ENCODE measurements at regions not wholly inside any gene's neighbourhood (a gene's known extent, or its start where the extent isn't known, plus 50 kb on each side); places are given as distances from the start of the nearest gene placed in this dataset.

DNA sequence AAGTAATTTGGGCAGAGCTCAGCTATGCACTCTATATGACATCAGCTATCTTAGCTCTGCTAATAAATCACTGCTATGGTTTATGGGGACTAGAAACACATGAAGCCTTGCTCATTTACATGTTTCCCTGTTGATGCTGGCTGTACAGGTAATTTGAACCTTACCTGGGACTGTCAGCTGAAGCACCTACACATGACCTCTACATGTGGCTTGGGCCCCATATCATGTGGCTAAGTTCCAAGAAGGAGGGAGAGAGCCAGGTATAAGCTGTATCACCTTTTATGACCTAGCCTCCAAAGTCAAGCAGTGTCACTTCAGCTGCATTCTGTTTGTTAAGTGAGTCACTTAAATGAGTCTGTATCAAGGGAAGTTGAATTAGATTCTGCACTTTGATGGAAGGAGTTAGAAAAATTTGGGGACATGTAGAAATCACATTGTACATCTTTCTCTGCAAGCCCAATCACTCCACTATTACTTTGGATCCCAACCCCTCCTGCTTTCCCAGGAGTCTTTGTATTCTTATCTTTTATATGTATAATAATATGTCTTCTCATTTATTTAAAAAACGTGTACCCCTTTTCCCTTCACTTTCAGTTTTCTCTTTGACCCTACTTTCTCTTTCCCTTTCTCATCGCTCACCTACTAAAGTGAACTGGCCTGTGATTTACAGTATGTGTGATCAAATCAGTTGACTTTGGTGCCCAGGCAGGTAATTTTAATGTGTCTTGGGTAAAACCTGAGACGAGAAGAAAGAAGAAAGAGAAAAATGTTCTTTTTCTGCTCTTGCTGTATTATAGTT is 53.4 kb upstream of the PRKACB start:
- no peak overlapping the region for H3K27ac ChIP-seq (ENCODE audit: low read length)
- H3K36me3 ChIP-seq (ENCODE audit: control insufficient read depth, insufficient read depth, low read length): no peaks in the 10 kb centered on the region
- no CpG with 5 or more reads among the region's 3 CpGs for WGBS (ENCODE audit: insufficient coverage)
- H3K27me3 ChIP-seq (ENCODE audit: control insufficient read depth, insufficient read depth, low read length): no peaks in the 10 kb centered on the region
- DNase-seq: no peak
- no peaks in the 10 kb centered on the region for H3K9me3 ChIP-seq (replicated peaks; ENCODE audit: control insufficient read depth, low read depth, low read length)
- H3K4me3 ChIP-seq (ENCODE audit: low read length): no peak overlapping the region
- H3K4me1 ChIP-seq (ENCODE audit: control insufficient read depth, insufficient read depth, low read length): no peaks in the 10 kb centered on the region

DNA sequence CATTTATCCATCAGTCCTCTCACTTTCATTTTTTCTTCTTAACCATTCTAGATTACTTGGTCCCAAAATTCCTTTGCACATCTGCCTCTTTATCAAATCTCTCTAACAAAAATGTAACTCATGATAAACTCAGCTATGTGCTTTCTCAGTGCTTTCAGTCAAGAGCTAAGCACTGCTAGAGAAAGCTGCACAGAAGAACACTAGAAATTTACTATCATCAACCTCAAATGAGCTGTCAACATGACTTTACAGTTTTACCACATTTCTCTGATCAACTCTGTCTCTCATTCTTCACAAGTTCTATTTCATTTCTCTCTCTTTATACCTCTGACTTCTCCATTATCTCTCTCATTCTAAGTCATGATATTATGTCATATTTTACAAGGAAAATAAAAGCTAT is 54.2 kb upstream of the PRKACB start:
- Histone ChIP-seq H3K27ac (ENCODE audit: low read length) (no peak overlapping the region), H3K4me1 (ENCODE audit: control insufficient read depth, insufficient read depth, low read length) (no peaks in the 10 kb centered on the region), H3K27me3 (ENCODE audit: control insufficient read depth, insufficient read depth, low read length) (no peaks in the 10 kb centered on the region), H3K36me3 (ENCODE audit: control insufficient read depth, insufficient read depth, low read length) (no peaks in the 10 kb centered on the region), H3K9me3 (replicated peaks; ENCODE audit: control insufficient read depth, low read depth, low read length) (no peaks in the 10 kb centered on the region), H3K4me3 (ENCODE audit: low read length) (no peak overlapping the region)
- DNase-seq: no peak

DNA sequence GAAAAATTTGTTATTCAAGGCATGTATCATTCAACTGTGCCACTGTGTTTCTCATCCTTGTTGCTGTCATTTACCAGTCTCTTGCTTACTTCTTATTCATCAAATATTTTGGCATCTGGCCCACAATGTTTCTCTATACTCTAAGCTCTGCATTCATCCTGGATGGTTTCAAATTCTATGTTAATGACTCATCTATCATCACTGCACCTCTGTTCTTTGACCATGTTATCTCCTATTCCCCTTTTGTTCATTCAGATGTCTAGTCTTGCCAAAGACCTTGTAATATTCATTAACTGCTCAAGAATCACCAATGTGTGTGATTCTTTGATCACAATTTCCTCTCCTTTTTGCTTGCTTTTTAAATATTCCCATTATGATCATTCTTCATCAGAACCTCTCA is 54.6 kb upstream of the PRKACB start:
- no peaks in the 10 kb centered on the region for H3K9me3 ChIP-seq (replicated peaks; ENCODE audit: control insufficient read depth, low read depth, low read length)
- DNase-seq: no peak
- H3K4me3 ChIP-seq (ENCODE audit: low read length): no peak overlapping the region
- no peaks in the 10 kb centered on the region for H3K36me3 ChIP-seq (ENCODE audit: control insufficient read depth, insufficient read depth, low read length)
- no peaks in the 10 kb centered on the region for H3K4me1 ChIP-seq (ENCODE audit: control insufficient read depth, insufficient read depth, low read length)
- no peaks in the 10 kb centered on the region for H3K27me3 ChIP-seq (ENCODE audit: control insufficient read depth, insufficient read depth, low read length)
- H3K27ac ChIP-seq (ENCODE audit: low read length): no peak overlapping the region

- Histone ChIP-seq H3K4me3 (ENCODE audit: low read length) (no peak overlapping the region), H3K9me3 (replicated peaks; ENCODE audit: control insufficient read depth, low read depth, low read length) (no peaks in the 10 kb centered on the region), H3K27ac (ENCODE audit: low read length) (no peak overlapping the region), H3K4me1 (ENCODE audit: control insufficient read depth, insufficient read depth, low read length) (no peaks in the 10 kb centered on the region), H3K36me3 (ENCODE audit: control insufficient read depth, insufficient read depth, low read length) (no peaks in the 10 kb centered on the region), H3K27me3 (ENCODE audit: control insufficient read depth, insufficient read depth, low read length) (no peaks in the 10 kb centered on the region)
- DNase-seq: no peak
- no CpG with 5 or more reads among the region's 3 CpGs for WGBS (ENCODE audit: insufficient coverage)
These were observed 57.5 kb upstream of the PRKACB start for GRCh38 chr1:84086616-84087015.

GRCh38 chr1:84086189-84086588 is 57.9 kb upstream of the PRKACB start:
- DNase-seq: no peak
- no peaks in the 10 kb centered on the region for H3K36me3 ChIP-seq (ENCODE audit: control insufficient read depth, insufficient read depth, low read length)
- no peaks in the 10 kb centered on the region for H3K27me3 ChIP-seq (ENCODE audit: control insufficient read depth, insufficient read depth, low read length)
- H3K4me1 ChIP-seq (ENCODE audit: control insufficient read depth, insufficient read depth, low read length): no peaks in the 10 kb centered on the region
- H3K27ac ChIP-seq (ENCODE audit: low read length): no peak overlapping the region
- 80% methylated on average over 3 of the region's 5 CpGs for WGBS (ENCODE audit: insufficient coverage)
- no peak overlapping the region for H3K4me3 ChIP-seq (ENCODE audit: low read length)
- H3K9me3 ChIP-seq (replicated peaks; ENCODE audit: control insufficient read depth, low read depth, low read length): no peaks in the 10 kb centered on the region

DNA sequence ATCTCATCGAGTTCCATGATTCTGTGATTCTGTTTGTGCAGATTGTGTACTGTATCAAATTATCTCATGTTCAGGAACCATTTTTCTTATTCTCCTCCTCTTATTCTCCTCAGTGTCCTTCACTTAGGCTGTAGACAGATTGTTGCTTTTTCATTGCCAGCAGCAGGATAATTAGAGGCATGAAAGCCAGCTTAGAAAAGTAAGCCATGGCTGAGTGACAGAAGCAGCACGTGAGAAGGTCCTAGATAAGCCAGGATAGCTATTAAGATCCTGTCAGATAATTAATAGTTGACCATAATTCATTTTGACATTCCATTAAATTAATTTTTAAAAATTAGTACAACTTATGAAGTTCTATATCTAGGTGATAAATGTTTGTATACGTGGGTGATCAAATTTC is 60.8 kb upstream of the PRKACB start:
- DNase-seq: peak; percentile 14
- WGBS (ENCODE audit: insufficient coverage): no CpG with 5 or more reads among the region's 3 CpGs
- H3K27me3 ChIP-seq (ENCODE audit: control insufficient read depth, insufficient read depth, low read length): no peaks in the 10 kb centered on the region
- H3K4me3 ChIP-seq (ENCODE audit: low read length): no peak overlapping the region
- peaks cover 2% of the 10 kb centered on the region for H3K4me1 ChIP-seq (ENCODE audit: control insufficient read depth, insufficient read depth, low read length)
- no peak overlapping the region for H3K27ac ChIP-seq (ENCODE audit: low read length)
- H3K36me3 ChIP-seq (ENCODE audit: control insufficient read depth, insufficient read depth, low read length): no peaks in the 10 kb centered on the region
- H3K9me3 ChIP-seq (replicated peaks; ENCODE audit: control insufficient read depth, low read depth, low read length): no peaks in the 10 kb centered on the region

- DNase-seq: no peak
- H3K36me3 ChIP-seq (ENCODE audit: control insufficient read depth, insufficient read depth, low read length): no peaks in the 10 kb centered on the region
- peak overlapping the region; percentile 89 for H3K27ac ChIP-seq (ENCODE audit: low read length)
- H3K4me1 ChIP-seq (ENCODE audit: control insufficient read depth, insufficient read depth, low read length): peaks cover 4% of the 10 kb centered on the region
- WGBS (ENCODE audit: insufficient coverage): no CpG with 5 or more reads among the region's 5 CpGs
- H3K9me3 ChIP-seq (replicated peaks; ENCODE audit: control insufficient read depth, low read depth, low read length): no peaks in the 10 kb centered on the region
- no peaks in the 10 kb centered on the region for H3K27me3 ChIP-seq (ENCODE audit: control insufficient read depth, insufficient read depth, low read length)
- peak overlapping the region; percentile 90 for H3K4me3 ChIP-seq (ENCODE audit: low read length)
These were observed 65.2 kb upstream of the PRKACB start for GRCh38 chr1:84078842-84079202.

- WGBS (ENCODE audit: insufficient coverage): under 1% methylated on average over 49 of the region's 61 CpGs
- Histone ChIP-seq H3K4me1 (ENCODE audit: control insufficient read depth, insufficient read depth, low read length) (peaks cover 4% of the 10 kb centered on the region), H3K27ac (ENCODE audit: low read length) (peak overlapping the region; percentile 89), H3K36me3 (ENCODE audit: control insufficient read depth, insufficient read depth, low read length) (no peaks in the 10 kb centered on the region), H3K4me3 (ENCODE audit: low read length) (peak overlapping the region; percentile 90), H3K9me3 (replicated peaks; ENCODE audit: control insufficient read depth, low read depth, low read length) (no peaks in the 10 kb centered on the region), H3K27me3 (ENCODE audit: control insufficient read depth, insufficient read depth, low read length) (no peaks in the 10 kb centered on the region)
- DNase-seq: peak; percentile 70
These were observed 65.8 kb upstream of the PRKACB start for GRCh38 chr1:84078108-84078841.

- no peaks in the 10 kb centered on the region for H3K36me3 ChIP-seq (ENCODE audit: control insufficient read depth, insufficient read depth, low read length)
- peak; percentile 93 for DNase-seq
- H3K4me3 ChIP-seq (ENCODE audit: low read length): peak overlapping the region; percentile 90
- peak overlapping the region; percentile 97 for H3K27ac ChIP-seq (ENCODE audit: low read length)
- WGBS (ENCODE audit: insufficient coverage): under 1% methylated on average over 60 of the region's 71 CpGs
- no peaks in the 10 kb centered on the region for H3K27me3 ChIP-seq (ENCODE audit: control insufficient read depth, insufficient read depth, low read length)
- H3K4me1 ChIP-seq (ENCODE audit: control insufficient read depth, insufficient read depth, low read length): peaks cover 4% of the 10 kb centered on the region
- H3K9me3 ChIP-seq (replicated peaks; ENCODE audit: control insufficient read depth, low read depth, low read length): no peaks in the 10 kb centered on the region
These were observed 66.5 kb upstream of the PRKACB start for GRCh38 chr1:84077476-84078107.

DNA sequence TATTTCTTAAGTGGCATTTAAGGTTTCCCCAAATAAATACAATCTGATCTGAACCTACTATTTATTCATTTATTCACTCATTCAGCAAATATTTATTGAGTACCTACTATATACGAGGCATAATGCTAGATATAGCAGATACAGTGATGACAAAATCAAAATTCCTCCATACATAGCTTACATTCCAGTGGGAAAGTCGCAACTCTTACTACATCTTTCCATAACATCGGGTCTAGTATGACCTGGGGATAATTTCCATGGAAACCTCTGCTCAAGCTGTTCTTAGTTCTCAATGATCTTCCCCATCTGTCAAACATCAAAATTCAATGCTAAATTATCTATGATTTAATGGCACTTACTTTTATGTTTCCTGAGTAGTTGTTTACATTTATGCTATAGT is 70.8 kb upstream of the PRKACB start:
- no peaks in the 10 kb centered on the region for H3K9me3 ChIP-seq (replicated peaks; ENCODE audit: control insufficient read depth, low read depth, low read length)
- H3K36me3 ChIP-seq (ENCODE audit: control insufficient read depth, insufficient read depth, low read length): no peaks in the 10 kb centered on the region
- H3K4me1 ChIP-seq (ENCODE audit: control insufficient read depth, insufficient read depth, low read length): peaks cover 2% of the 10 kb centered on the region
- DNase-seq: no peak
- no peak overlapping the region for H3K4me3 ChIP-seq (ENCODE audit: low read length)
- H3K27ac ChIP-seq (ENCODE audit: low read length): no peak overlapping the region
- no CpG with 5 or more reads among the region's 3 CpGs for WGBS (ENCODE audit: insufficient coverage)
- no peaks in the 10 kb centered on the region for H3K27me3 ChIP-seq (ENCODE audit: control insufficient read depth, insufficient read depth, low read length)

Measured in muscle of leg (tissue), 3 donors.